ENCODE measurements at regions not wholly inside any gene's neighbourhood (a gene's known extent, or its start where the extent isn't known, plus 50 kb on each side); places are given as distances from the start of the nearest gene placed in this dataset.
"Not testable (repeated sequence)": the region's sequence is repeated elsewhere in the genome, so short reads cannot be mapped to it uniquely, and the experiment has no call there.

- intact Hi-C loops (cut with DNase I) = no loop called here
- Histone ChIP-seq H3K4me1 (peaks cover 0 to 6% of the 10 kb centered on the region in 2 donors), H3K4me3 (no peak overlapping the region), H3K9me3 (no peaks in the 10 kb centered on the region), H3K27ac (no peak overlapping the region), H3K27me3 (no peaks in the 10 kb centered on the region), H3K36me3 (no peaks in the 10 kb centered on the region)
- peak in 1 of 4 donors; percentile 18 for DNase-seq
- TF ChIP-seq, protein P1, sequence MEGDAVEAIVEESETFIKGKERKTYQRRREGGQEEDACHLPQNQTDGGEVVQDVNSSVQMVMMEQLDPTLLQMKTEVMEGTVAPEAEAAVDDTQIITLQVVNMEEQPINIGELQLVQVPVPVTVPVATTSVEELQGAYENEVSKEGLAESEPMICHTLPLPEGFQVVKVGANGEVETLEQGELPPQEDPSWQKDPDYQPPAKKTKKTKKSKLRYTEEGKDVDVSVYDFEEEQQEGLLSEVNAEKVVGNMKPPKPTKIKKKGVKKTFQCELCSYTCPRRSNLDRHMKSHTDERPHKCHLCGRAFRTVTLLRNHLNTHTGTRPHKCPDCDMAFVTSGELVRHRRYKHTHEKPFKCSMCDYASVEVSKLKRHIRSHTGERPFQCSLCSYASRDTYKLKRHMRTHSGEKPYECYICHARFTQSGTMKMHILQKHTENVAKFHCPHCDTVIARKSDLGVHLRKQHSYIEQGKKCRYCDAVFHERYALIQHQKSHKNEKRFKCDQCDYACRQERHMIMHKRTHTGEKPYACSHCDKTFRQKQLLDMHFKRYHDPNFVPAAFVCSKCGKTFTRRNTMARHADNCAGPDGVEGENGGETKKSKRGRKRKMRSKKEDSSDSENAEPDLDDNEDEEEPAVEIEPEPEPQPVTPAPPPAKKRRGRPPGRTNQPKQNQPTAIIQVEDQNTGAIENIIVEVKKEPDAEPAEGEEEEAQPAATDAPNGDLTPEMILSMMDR (IDR thresholded peaks at IDR 0.05) = no peak
- no peak for ATAC-seq
These were observed 137.0 kb upstream of the AFDN start for GRCh38 chr6:167689751-167690150.

- H3K9me3 ChIP-seq; intact Hi-C loops (cut with DNase I); H3K4me1 ChIP-seq; H3K36me3 ChIP-seq; H3K4me3 ChIP-seq; H3K27ac ChIP-seq; H3K27me3 ChIP-seq; ATAC-seq: not testable (repeated sequence)
- DNase-seq = peak in 1 of 4 donors; percentile 14
These were observed 136.4 kb upstream of the AFDN start for GRCh38 chr6:167690167-167690922.

DNA sequence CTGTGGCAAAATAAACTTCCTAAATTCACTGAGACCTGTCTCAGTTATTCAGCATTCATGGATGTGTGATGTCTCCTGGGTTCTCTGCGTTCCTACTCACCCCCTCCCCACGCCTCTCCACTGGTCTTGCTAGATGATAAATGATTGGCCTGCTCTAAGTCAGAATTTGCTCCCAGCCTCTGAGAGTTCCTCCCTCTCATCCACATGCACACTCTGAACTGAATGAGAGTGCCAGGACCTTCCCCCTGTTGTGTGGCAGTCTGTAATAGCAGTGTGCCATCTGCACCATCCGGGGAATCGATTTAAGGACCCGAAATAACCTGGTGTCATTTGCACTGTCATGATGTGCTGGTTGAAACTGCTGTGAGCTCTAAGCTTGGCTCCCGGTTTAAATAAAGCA, 135.8 kb upstream of the AFDN start:
- Histone ChIP-seq H3K4me3 (no peak overlapping the region), H3K27ac (no peak overlapping the region), H3K27me3 (no peaks in the 10 kb centered on the region), H3K4me1 (peaks cover 0 to 4% of the 10 kb centered on the region in 2 donors), H3K36me3 (no peaks in the 10 kb centered on the region), H3K9me3 (no peaks in the 10 kb centered on the region)
- TF ChIP-seq, protein P1 (IDR thresholded peaks at IDR 0.05) = no peak
- intact Hi-C loops (cut with DNase I) = no loop called here
- DNase-seq (no peak), ATAC-seq (no peak)

DNA sequence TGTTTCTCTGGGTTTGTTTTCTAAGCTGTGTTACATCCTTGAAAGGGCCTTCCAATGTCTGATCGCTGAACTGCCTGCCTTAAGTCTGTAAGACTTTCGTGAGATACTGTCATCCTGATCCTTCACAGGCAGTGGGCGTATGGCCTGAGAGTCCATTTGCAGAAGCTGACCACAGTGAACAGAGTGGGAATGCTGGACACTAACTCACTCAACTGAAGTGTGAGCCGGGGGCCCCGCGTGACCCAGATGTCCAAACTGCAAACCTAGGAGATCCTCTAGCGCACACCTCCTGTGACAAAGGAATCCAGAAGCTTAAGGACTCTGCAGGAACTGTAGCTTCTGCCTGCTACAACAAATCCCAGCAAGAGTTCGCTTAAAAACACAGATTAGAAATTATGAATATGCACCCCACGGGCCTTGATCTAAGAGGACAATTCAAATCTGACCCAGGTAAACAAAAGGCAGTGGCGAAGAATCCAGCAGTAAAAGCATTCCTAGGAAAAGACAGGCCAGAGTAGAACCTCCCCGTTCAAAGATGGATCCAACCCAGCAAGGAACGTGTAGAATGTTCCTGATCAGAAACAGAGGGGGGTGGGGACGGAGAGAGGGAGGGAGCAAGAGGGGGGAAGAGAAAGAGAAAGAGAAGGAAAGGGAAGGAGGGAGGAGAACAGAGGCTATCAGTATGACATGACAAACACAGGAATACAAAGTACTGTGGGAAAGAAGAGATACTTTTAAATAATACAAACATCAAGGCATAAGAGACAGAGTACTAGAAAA, 135.0 kb upstream of the AFDN start:
- Histone ChIP-seq H3K27me3 (no peaks in the 10 kb centered on the region), H3K9me3 (no peaks in the 10 kb centered on the region), H3K4me3 (no peak overlapping the region), H3K27ac (no peak overlapping the region), H3K36me3 (no peaks in the 10 kb centered on the region), H3K4me1 (peaks cover 0 to 4% of the 10 kb centered on the region in 2 donors)
- TF ChIP-seq, protein P1 (IDR thresholded peaks at IDR 0.05) = no peak
- ATAC-seq (no peak), DNase-seq (peak in 1 of 4 donors; percentile 9)
- intact Hi-C loops (cut with DNase I) = no loop called here

- intact Hi-C loops (cut with DNase I); H3K27me3 ChIP-seq; H3K36me3 ChIP-seq; H3K27ac ChIP-seq; H3K9me3 ChIP-seq; ATAC-seq; H3K4me1 ChIP-seq; H3K4me3 ChIP-seq: not testable (repeated sequence)
- peak in 1 of 4 donors; percentile 10 for DNase-seq
These were observed 133.2 kb upstream of the AFDN start for GRCh38 chr6:167693478-167693877.

- peaks cover 10 to 20% of the 10 kb centered on the region in 2 donors for H3K4me1 ChIP-seq
- H3K9me3 ChIP-seq = no peaks in the 10 kb centered on the region
- ATAC-seq (no peak), DNase-seq (peak in 1 of 4 donors; percentile 24)
- no peak overlapping the region for H3K4me3 ChIP-seq
- TF ChIP-seq, protein P1 (IDR thresholded peaks at IDR 0.05) = no peak
- intact Hi-C loops (cut with DNase I) = no loop called here
- H3K27me3 ChIP-seq = no peaks in the 10 kb centered on the region
- H3K27ac ChIP-seq = no peak overlapping the region
- H3K36me3 ChIP-seq = no peaks in the 10 kb centered on the region
These were observed 130.9 kb upstream of the AFDN start for GRCh38 chr6:167695831-167696230.

All from left lung (tissue), 4 donors.